K562 (cell line): ENCODE measurements at regions not wholly inside any gene's neighbourhood (a gene's known extent, or its start where the extent isn't known, plus 50 kb on each side); places are given as distances from the start of the nearest gene placed in this dataset.

ENCODE experiments used
- ATAC-seq: fragments of 200-7000 bp; cut with Tn5 transposase; 3 replicates; pipeline ENCODE4 v1.9.1; 2020; ENCODE audit warnings: moderate library complexity
- BruUV-seq: library from RNA; stranded (reverse); fragments of 400-500 nt; replicated peaks from 2 replicates; lab custom pipeline; 2021; lab: Mats Ljungman, UMichigan
- CTCF ChIA-PET: fragments of 300-600 bp; formaldehyde crosslinking; extraction: SDS; loops from one replicate; lab custom pipeline; 2021; ENCODE audit warnings: low intra/inter-chr PET ratio; lab: Yijun Ruan, JAX
- POLR2A ChIA-PET: fragments of 300-600, 350-650 bp; sonication (Branson Sonifier 250); formaldehyde crosslinking; extraction: SDS; loops from one replicate; lab custom pipeline; 2021; ENCODE audit warnings: antibody characterized with exemption, inconsistent platforms; lab: Yijun Ruan, JAX
- DNase-seq, 4 experiments: peaks; one replicate each; pipeline versions ENCODE4 v3.0.0 to v3.0.0-alpha.2; 2011 to 2018; ENCODE audit warnings: low spot score in 3 of 4, mixed read lengths in 3 of 4; ENCODE audit errors: extremely low read depth in 1 of 4
- FAIRE-seq: peaks from 2 replicates; lab custom pipeline; 2011; peaks lifted over from hg19 to GRCh38; lab: Jason Lieb, UNC
- H2AFZ ChIP-seq: 2 replicates; pipeline ENCODE4 v1.6.0; 2011; ENCODE audit warnings: low read depth, low read length, control low read depth, inconsistent platforms
- H3K27ac ChIP-seq: fragments of 200-600 bp; 3 replicates; pipeline ENCODE4 v1.8.0; 2011; ENCODE audit warnings: low read depth, mild to moderate bottlenecking, control low read depth, inconsistent platforms, low read length, moderate library complexity, mixed read lengths; ENCODE audit errors: extremely low read depth
- H3K27me3 ChIP-seq, 2 experiments: fragments of 300-600 bp in 1 of 2; 2 replicates in 1 of 2; 3 replicates in 1 of 2; pipeline versions ENCODE4 v1.6.0 to v1.8.0; 2011; ENCODE audit warnings: inconsistent platforms in 2 of 2, low read length in 2 of 2, mild to moderate bottlenecking in 1 of 2, mixed read lengths in 1 of 2, moderate library complexity in 1 of 2; ENCODE audit not compliant: control insufficient read depth in 2 of 2, insufficient read depth in 2 of 2
- H3K36me3 ChIP-seq: fragments of 300-600 bp; 3 replicates; pipeline ENCODE4 v1.8.0; 2011; ENCODE audit warnings: mild to moderate bottlenecking, low read length, inconsistent platforms; ENCODE audit not compliant: control insufficient read depth, insufficient read depth
- H3K4me1 ChIP-seq, 2 experiments: fragments of 200-600 bp in 1 of 2; replicated peaks in 1 of 2; 2 replicates in 1 of 2; 3 replicates in 1 of 2; pipeline versions ENCODE4 v1.5.1 to v1.8.0; 2011; ENCODE audit warnings: inconsistent platforms in 2 of 2, low read length in 2 of 2, mild to moderate bottlenecking in 1 of 2, mixed read lengths in 1 of 2, moderate library complexity in 1 of 2; ENCODE audit not compliant: control insufficient read depth in 2 of 2, insufficient read depth in 2 of 2
- H3K4me2 ChIP-seq: 2 replicates; pipeline ENCODE4 v1.6.1; 2011; ENCODE audit warnings: low read length, control low read depth, inconsistent platforms, mixed read lengths; ENCODE audit not compliant: insufficient read depth
- H3K4me3 ChIP-seq: fragments of 200-600 bp; sonication (generic), shearing (Covaris generic); 2 replicates; pipeline ENCODE4 v1.5.1; 2016; ENCODE audit warnings: control low read depth, inconsistent platforms
- H3K79me2 ChIP-seq: fragments of 200-600 bp; 3 replicates; pipeline ENCODE4 v1.8.0; 2011; ENCODE audit warnings: low read length, inconsistent platforms; ENCODE audit not compliant: control insufficient read depth, insufficient read depth
- H3K9ac ChIP-seq, 2 experiments: 2 replicates each; pipeline versions ENCODE4 v1.6.0 to v1.6.1; 2011; ENCODE audit warnings: low read depth in 2 of 2, low read length in 2 of 2, control low read depth in 1 of 2, inconsistent platforms in 1 of 2, mild to moderate bottlenecking in 1 of 2, mixed read lengths in 1 of 2; ENCODE audit not compliant: insufficient read depth in 1 of 2
- H3K9me1 ChIP-seq: one replicate; pipeline ENCODE4 v1.6.0; 2011; ENCODE audit warnings: inconsistent platforms, mild to moderate bottlenecking, low read length, moderate library complexity; ENCODE audit not compliant: control insufficient read depth, insufficient read depth
- H3K9me3 ChIP-seq: replicated peaks from 2 replicates; pipeline ENCODE4 v1.5.1; 2011; ENCODE audit warnings: low read depth, low read length, inconsistent platforms; ENCODE audit not compliant: control insufficient read depth, insufficient read depth
- H4K20me1 ChIP-seq: replicated peaks from 2 replicates; pipeline ENCODE4 v1.6.1; 2011; ENCODE audit warnings: low read length, inconsistent platforms, mixed read lengths; ENCODE audit not compliant: control insufficient read depth, insufficient read depth
- BRD4 ChIP-seq: fragments of 200-600 bp; sonication (generic); IDR thresholded peaks from 2 replicates; pipeline ENCODE4 v1.6.1; 2017; ENCODE audit warnings: inconsistent platforms
- CREB1 ChIP-seq, 2 experiments: sonication (generic) in 1 of 2; formaldehyde crosslinking in 1 of 2; IDR thresholded peaks; 2 replicates each; pipeline versions ENCODE4 v1.6.1 to v1.8.0; 2012 to 2022; ENCODE audit warnings: inconsistent platforms in 1 of 2, mild to moderate bottlenecking in 1 of 2, missing genetic modification reagents in 1 of 2, moderate library complexity in 1 of 2
- E2F5 ChIP-seq: sonication (generic); formaldehyde crosslinking; IDR thresholded peaks from 2 replicates; pipeline ENCODE4 v1.8.0; 2022; ENCODE audit warnings: mild to moderate bottlenecking, missing genetic modification reagents
- GATAD2A ChIP-seq: fragments of 450-650 bp; IDR thresholded peaks from 2 replicates; pipeline ENCODE4 v1.6.1; 2017
- ILF3 ChIP-seq: fragments of 450-650 bp; IDR thresholded peaks from 2 replicates; pipeline ENCODE4 v1.6.1; 2018; ENCODE audit warnings: antibody characterized with exemption, mild to moderate bottlenecking, moderate library complexity, borderline replicate concordance
- ILK ChIP-seq: fragments of 450-650 bp; IDR thresholded peaks from 2 replicates; pipeline ENCODE4 v1.6.1; 2016; ENCODE audit warnings: missing genetic modification characterization, low read depth, mild to moderate bottlenecking, missing compliant biosample characterization, moderate library complexity, borderline replicate concordance
- MECOM ChIP-seq: fragments of 250-450 bp; sonication (Bioruptor Pico); IDR thresholded peaks from 2 replicates; pipeline ENCODE4 v1.8.0; 2022; ENCODE audit warnings: inconsistent platforms
- NR3C1 ChIP-seq: sonication (generic); formaldehyde crosslinking; IDR thresholded peaks from 2 replicates; pipeline ENCODE4 v1.8.1; 2022; ENCODE audit warnings: missing genetic modification reagents
- NRF1 ChIP-seq, 2 experiments: fragments of 450-650 bp; IDR thresholded peaks in 1 of 2; conservative IDR thresholded peaks in 1 of 2; 2 replicates each; pipeline ENCODE4 v1.6.1; 2014; ENCODE audit warnings: mild to moderate bottlenecking in 2 of 2
- OTX1 ChIP-seq: fragments of 450-650 bp; formaldehyde crosslinking; IDR thresholded peaks from 2 replicates; pipeline ENCODE4 v1.4.0; 2022; ENCODE audit warnings: mild to moderate bottlenecking
- POLR3G ChIP-seq: IDR thresholded peaks from 2 replicates; pipeline ENCODE4 v1.6.1; 2011; ENCODE audit not compliant: insufficient read length, insufficient replicate concordance; ENCODE audit errors: extremely low read depth
- SMARCC2 ChIP-seq: fragments of 450-650 bp; IDR thresholded peaks from 2 replicates; pipeline ENCODE4 v1.6.1; 2017; ENCODE audit warnings: antibody characterized with exemption, moderate library complexity, mild to moderate bottlenecking, low read depth
- TEAD1 ChIP-seq, 2 experiments: fragments of 450-650 bp in 1 of 2; sonication (generic) in 1 of 2; formaldehyde crosslinking; IDR thresholded peaks; 2 replicates each; pipeline versions ENCODE4 v1.4.0 to v1.8.0; 2020 to 2022; ENCODE audit warnings: mild to moderate bottlenecking in 2 of 2, missing genetic modification reagents in 1 of 2
- ZBTB17 ChIP-seq: fragments of 450-650 bp; formaldehyde crosslinking; IDR thresholded peaks from 2 replicates; pipeline ENCODE4 v1.4.0; 2020; ENCODE audit warnings: mild to moderate bottlenecking
- ZFX ChIP-seq: sonication (generic); formaldehyde crosslinking; IDR thresholded peaks from 2 replicates; pipeline ENCODE4 v1.8.0; 2022; ENCODE audit warnings: mild to moderate bottlenecking, missing genetic modification reagents, moderate library complexity
- ZNF253 ChIP-seq: fragments of 250-450 bp; sonication (Bioruptor Pico); conservative IDR thresholded peaks from 2 replicates; pipeline ENCODE4 v1.6.1; 2021; ENCODE audit warnings: mild to moderate bottlenecking
- ZNF408 ChIP-seq: fragments of 250-450 bp; sonication (Bioruptor Pico); IDR thresholded peaks from 2 replicates; pipeline ENCODE4 v1.4.0; 2020; ENCODE audit warnings: low read depth, mild to moderate bottlenecking, moderate library complexity
- ZNF717 ChIP-seq: fragments of 250-450 bp; sonication (Bioruptor Pico); IDR thresholded peaks from 2 replicates; pipeline ENCODE4 v1.5.0; 2021
- WGBS: fragments of 100-300 bp; shearing (Covaris generic); methylation state at CpG from one replicate; pipeline ENCODE4 v1.1.6; 2016; ENCODE audit warnings: low coverage, mixed read lengths; ENCODE audit not compliant: insufficient coverage; ENCODE audit errors: missing lambda C conversion rate; 5-methylcytosine and 5-hydroxymethylcytosine counted together
- in situ Hi-C: fragments of 300-500 bp; cut with MboI; formaldehyde crosslinking; loops from 4 replicates; pipeline ENCODE4 v1.15.0; 2018; ENCODE audit warnings: inconsistent platforms, mixed read lengths
- intact Hi-C: fragments of 100-400 bp; cut with micrococcal nuclease; formaldehyde crosslinking; loops from 2 replicates; pipeline ENCODE4 v1.14.2; 2022
- TF ChIP-seq, protein P1 (sequence below): fragments of 450-650 bp; IDR thresholded peaks from 2 replicates; pipeline ENCODE4 v1.6.1; 2017; ENCODE audit warnings: antibody characterized with exemption

- H2AFZ ChIP-seq: no peak overlapping the region
- ChIA-PET POLR2A (no interaction called here), CTCF (interaction anchor here (1.1 kb wide), 1 partner anchor 139 kb away, joined by 4 read pairs; no protein-coding TSS in a partner anchor)
- no peaks in the 10 kb centered on the region for H4K20me1 ChIP-seq
- H3K79me2 ChIP-seq: no peaks in the 10 kb centered on the region
- H3K9ac ChIP-seq: no peak overlapping the region
- ATAC-seq (no peak), FAIRE-seq (no peak), DNase-seq (no peak)
- WGBS: 3% methylated on average over 2 of the region's 2 CpGs
- in situ Hi-C loops: no loop called here
- no peaks in the 10 kb centered on the region for H3K9me1 ChIP-seq
- H3K27ac ChIP-seq: no peak overlapping the region
- no peaks in the 10 kb centered on the region for H3K9me3 ChIP-seq
- H3K4me3 ChIP-seq: no peak overlapping the region
- peaks cover 0 to 5% of the 10 kb centered on the region in 2 experiments; a peak in 1 of 5 replicates for H3K27me3 ChIP-seq
- TF ChIP-seq CREB1 (IDR thresholded peaks at IDR 0.05) (no peak), CREB1 (CRISPR knock-in tag; IDR thresholded peaks at IDR 0.05) (no peak), SMARCC2 (no peak), ZFX (CRISPR knock-in tag) (no peak), POLR3G (no peak), TEAD1 (CRISPR knock-in tag; IDR thresholded peaks at IDR 0.05) (no peak), MECOM (no peak), NRF1 (conservative IDR thresholded peaks at IDR 0.05 in 1 of 2, IDR thresholded peaks at IDR 0.05 in 1 of 2) (no peak), ILK (tag) (no peak), OTX1 (CRISPR knock-in tag) (no peak), BRD4 (no peak), ZNF717 (CRISPR knock-in tag) (no peak), E2F5 (no peak), ZBTB17 (CRISPR knock-in tag) (no peak), ILF3 (no peak), ZNF408 (CRISPR knock-in tag) (no peak), GATAD2A (no peak), NR3C1 (CRISPR knock-in tag) (no peak), ZNF253 (CRISPR knock-in tag) (no peak)
- TF ChIP-seq, protein P1, sequence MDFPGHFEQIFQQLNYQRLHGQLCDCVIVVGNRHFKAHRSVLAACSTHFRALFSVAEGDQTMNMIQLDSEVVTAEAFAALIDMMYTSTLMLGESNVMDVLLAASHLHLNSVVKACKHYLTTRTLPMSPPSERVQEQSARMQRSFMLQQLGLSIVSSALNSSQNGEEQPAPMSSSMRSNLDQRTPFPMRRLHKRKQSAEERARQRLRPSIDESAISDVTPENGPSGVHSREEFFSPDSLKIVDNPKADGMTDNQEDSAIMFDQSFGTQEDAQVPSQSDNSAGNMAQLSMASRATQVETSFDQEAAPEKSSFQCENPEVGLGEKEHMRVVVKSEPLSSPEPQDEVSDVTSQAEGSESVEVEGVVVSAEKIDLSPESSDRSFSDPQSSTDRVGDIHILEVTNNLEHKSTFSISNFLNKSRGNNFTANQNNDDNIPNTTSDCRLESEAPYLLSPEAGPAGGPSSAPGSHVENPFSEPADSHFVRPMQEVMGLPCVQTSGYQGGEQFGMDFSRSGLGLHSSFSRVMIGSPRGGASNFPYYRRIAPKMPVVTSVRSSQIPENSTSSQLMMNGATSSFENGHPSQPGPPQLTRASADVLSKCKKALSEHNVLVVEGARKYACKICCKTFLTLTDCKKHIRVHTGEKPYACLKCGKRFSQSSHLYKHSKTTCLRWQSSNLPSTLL: no peak
- no peaks in the 10 kb centered on the region for H3K4me1 ChIP-seq
- intact Hi-C loops: no loop called here
- H3K36me3 ChIP-seq: no peaks in the 10 kb centered on the region
- H3K4me2 ChIP-seq: no peak overlapping the region
- no TSS peak for BruUV-seq
Observed at GRCh38 chr18:22844190-22844589, 88.9 kb upstream of the RBBP8 start.
